ENCODE measurements at regions not wholly inside any gene's neighbourhood (a gene's known extent, or its start where the extent isn't known, plus 50 kb on each side); places are given as distances from the start of the nearest gene placed in this dataset.

DNA sequence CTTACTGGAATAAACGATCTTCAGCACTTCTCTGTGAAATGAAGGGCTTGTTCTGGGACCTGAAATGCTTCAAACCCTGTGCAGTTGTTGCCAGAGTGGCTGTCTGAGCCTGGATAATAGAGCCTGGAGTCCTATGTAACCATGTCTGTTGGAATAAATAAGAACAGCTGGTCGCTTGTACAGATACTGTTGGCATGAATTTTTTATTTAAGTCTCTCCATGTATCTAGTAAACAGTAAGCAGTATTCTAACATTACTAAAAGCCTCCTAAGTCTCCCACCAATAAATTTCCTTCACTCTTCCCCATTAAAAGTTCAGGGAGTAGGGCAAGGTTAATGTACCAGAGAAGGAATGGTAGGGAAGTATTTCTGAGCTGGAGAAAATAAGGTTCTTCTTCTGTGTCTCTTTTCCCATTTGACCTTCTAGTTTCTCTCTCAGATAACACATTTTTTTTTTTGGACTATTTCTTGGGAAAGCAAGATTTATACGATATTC lies 227.5 kb downstream of the PRL start:
- H3K79me2 ChIP-seq (ENCODE audit: insufficient read depth, low read length), result peaks cover 65% of the 10 kb centered on the region; the same call in 1 of the 2 replicates
- TF ChIP-seq EZH2phosphoT487 (IDR thresholded peaks at IDR 0.05; ENCODE audit: borderline replicate concordance) (no peak), CTCF (conservative IDR thresholded peaks at IDR 0.05; ENCODE audit: low read length) (no peak)
- no peaks in the 10 kb centered on the region for H4K20me1 ChIP-seq (ENCODE audit: insufficient read depth, low read length, poor library complexity, severe bottlenecking)
- no peaks in the 10 kb centered on the region for H3K9me3 ChIP-seq (ENCODE audit: insufficient read depth, low read depth, low read length)
- no peaks in the 10 kb centered on the region for H3K9me2 ChIP-seq (replicated peaks; ENCODE audit: low read depth, low read length)
- peaks cover 59% of the 10 kb centered on the region for H3K36me3 ChIP-seq (ENCODE audit: insufficient read depth, low read length)
- H3K4me3 ChIP-seq (ENCODE audit: low read length, poor library complexity, severe bottlenecking), result no peak overlapping the region
- H3K27me3 ChIP-seq (ENCODE audit: insufficient read depth, low read length, poor library complexity, severe bottlenecking), result no peaks in the 10 kb centered on the region
- H3F3A ChIP-seq (ENCODE audit: low read depth), result peaks cover 4% of the 10 kb centered on the region; the same call in 1 of the 2 replicates
- H3K9ac ChIP-seq (ENCODE audit: low read depth, low read length, poor library complexity, severe bottlenecking), result no peak overlapping the region
- no peak overlapping the region for H3K4me2 ChIP-seq (ENCODE audit: low read depth, low read length, poor library complexity, severe bottlenecking)
- H3K4me1 ChIP-seq (ENCODE audit: insufficient read depth, low read length, poor library complexity, severe bottlenecking), result peaks cover 49% of the 10 kb centered on the region
- no peak overlapping the region for H2AFZ ChIP-seq (ENCODE audit: low read length)

GRCh38 chr6:22071270-22072041 lies 225.4 kb downstream of the PRL start:
- Histone ChIP-seq H3K4me3 (ENCODE audit: low read length, poor library complexity, severe bottlenecking) (no peak overlapping the region), H3K4me1 (ENCODE audit: insufficient read depth, low read length, poor library complexity, severe bottlenecking) (peaks cover 44% of the 10 kb centered on the region), H3K4me2 (ENCODE audit: low read depth, low read length, poor library complexity, severe bottlenecking) (no peak overlapping the region), H3K79me2 (ENCODE audit: insufficient read depth, low read length) (peaks cover 56% of the 10 kb centered on the region; the same call in 1 of the 2 replicates), H3F3A (ENCODE audit: low read depth) (peaks cover 4% of the 10 kb centered on the region; the same call in 1 of the 2 replicates), H3K9ac (ENCODE audit: low read depth, low read length, poor library complexity, severe bottlenecking) (no peak overlapping the region), H3K36me3 (ENCODE audit: insufficient read depth, low read length) (peaks cover 59% of the 10 kb centered on the region), H3K9me3 (ENCODE audit: insufficient read depth, low read depth, low read length) (no peaks in the 10 kb centered on the region), H4K20me1 (ENCODE audit: insufficient read depth, low read length, poor library complexity, severe bottlenecking) (no peaks in the 10 kb centered on the region), H3K9me2 (replicated peaks; ENCODE audit: low read depth, low read length) (no peaks in the 10 kb centered on the region), H3K27me3 (ENCODE audit: insufficient read depth, low read length, poor library complexity, severe bottlenecking) (no peaks in the 10 kb centered on the region), H2AFZ (ENCODE audit: low read length) (no peak overlapping the region)
- no peak for TF ChIP-seq CTCF (conservative IDR thresholded peaks at IDR 0.05; ENCODE audit: low read length)
- TF ChIP-seq EZH2phosphoT487 (IDR thresholded peaks at IDR 0.05; ENCODE audit: borderline replicate concordance), result no peak

DNA sequence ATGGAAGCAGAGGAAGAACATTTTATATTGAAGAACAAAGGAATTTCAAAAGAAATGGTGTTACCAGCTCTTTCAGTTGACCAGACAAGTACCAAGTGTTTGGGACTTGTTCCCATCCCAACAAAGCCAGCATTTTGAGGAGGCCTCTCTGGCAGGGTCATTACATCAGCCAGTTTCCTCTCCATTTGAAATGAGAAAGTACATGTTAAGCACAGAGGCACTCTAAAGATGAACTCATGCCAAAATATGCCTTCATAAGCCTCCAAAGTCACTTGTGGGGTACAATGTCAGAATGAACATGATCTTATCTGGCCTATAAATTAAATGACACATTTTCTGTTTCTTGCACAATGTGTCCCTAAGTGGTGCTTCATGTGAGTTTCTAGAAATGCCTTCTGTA lies 223.9 kb downstream of the PRL start:
- Histone ChIP-seq H4K20me1 (ENCODE audit: insufficient read depth, low read length, poor library complexity, severe bottlenecking) (no peaks in the 10 kb centered on the region), H3K4me1 (ENCODE audit: insufficient read depth, low read length, poor library complexity, severe bottlenecking) (peaks cover 33% of the 10 kb centered on the region), H3K9ac (ENCODE audit: low read depth, low read length, poor library complexity, severe bottlenecking) (no peak overlapping the region), H3K9me2 (replicated peaks; ENCODE audit: low read depth, low read length) (no peaks in the 10 kb centered on the region), H2AFZ (ENCODE audit: low read length) (no peak overlapping the region), H3K4me2 (ENCODE audit: low read depth, low read length, poor library complexity, severe bottlenecking) (peak overlapping the region; percentile 21), H3K27me3 (ENCODE audit: insufficient read depth, low read length, poor library complexity, severe bottlenecking) (no peaks in the 10 kb centered on the region), H3K36me3 (ENCODE audit: insufficient read depth, low read length) (peaks cover 54% of the 10 kb centered on the region), H3K4me3 (ENCODE audit: low read length, poor library complexity, severe bottlenecking) (no peak overlapping the region), H3K79me2 (ENCODE audit: insufficient read depth, low read length) (peaks cover 42% of the 10 kb centered on the region; the same call in 1 of the 2 replicates), H3K9me3 (ENCODE audit: insufficient read depth, low read depth, low read length) (no peaks in the 10 kb centered on the region), H3F3A (ENCODE audit: low read depth) (peaks cover 4% of the 10 kb centered on the region; the same call in 1 of the 2 replicates)
- TF ChIP-seq EZH2phosphoT487 (IDR thresholded peaks at IDR 0.05; ENCODE audit: borderline replicate concordance) (no peak), CTCF (conservative IDR thresholded peaks at IDR 0.05; ENCODE audit: low read length) (no peak)

All from Loucy (cell line).